H9 (cell line): ENCODE measurements at regions not wholly inside any gene's neighbourhood (a gene's known extent, or its start where the extent isn't known, plus 50 kb on each side); places are given as distances from the start of the nearest gene placed in this dataset.

Experiments
- DNase-seq: peaks from one replicate; pipeline ENCODE4 v3.0.0-alpha.2; 2017
- H2AFZ ChIP-seq: one replicate; pipeline ENCODE4 v1.6.1; 2013; ENCODE audit warnings: mild to moderate bottlenecking, low read length, control low read depth, moderate library complexity
- H2AK5ac ChIP-seq: 2 replicates; pipeline ENCODE4 v1.6.1; 2013; ENCODE audit warnings: low read length, control low read depth, mixed read lengths; ENCODE audit not compliant: insufficient read length
- H2BK120ac ChIP-seq: one replicate; pipeline ENCODE4 v1.6.1; 2013; ENCODE audit warnings: low read depth, mild to moderate bottlenecking, low read length, control low read depth, inconsistent platforms; ENCODE audit not compliant: poor library complexity, severe bottlenecking
- H2BK12ac ChIP-seq: 2 replicates; pipeline ENCODE4 v1.6.1; 2013; ENCODE audit warnings: low read length, control low read depth, mixed read lengths, low read depth; ENCODE audit not compliant: insufficient read length
- H2BK15ac ChIP-seq: 2 replicates; pipeline ENCODE4 v1.6.1; 2013; ENCODE audit warnings: low read depth, low read length, control low read depth
- H2BK20ac ChIP-seq: one replicate; pipeline ENCODE4 v1.6.1; 2013; ENCODE audit warnings: low read depth, mild to moderate bottlenecking, low read length, control low read depth, inconsistent platforms; ENCODE audit not compliant: poor library complexity, severe bottlenecking
- H2BK5ac ChIP-seq: 2 replicates; pipeline ENCODE4 v1.6.1; 2013; ENCODE audit warnings: low read length, control low read depth, mixed read lengths; ENCODE audit not compliant: insufficient read length
- H3K14ac ChIP-seq: 2 replicates; pipeline ENCODE4 v1.6.1; 2013; ENCODE audit warnings: low read length, control low read depth; ENCODE audit not compliant: insufficient read depth
- H3K18ac ChIP-seq: 2 replicates; pipeline ENCODE4 v1.6.1; 2013; ENCODE audit warnings: low read depth, mild to moderate bottlenecking, mixed read lengths, low read length, control low read depth; ENCODE audit not compliant: insufficient read length
- H3K23ac ChIP-seq: 2 replicates; pipeline ENCODE4 v1.6.1; 2013; ENCODE audit warnings: low read length, control low read depth, mixed read lengths, low read depth; ENCODE audit not compliant: insufficient read length
- H3K23me2 ChIP-seq: 2 replicates; pipeline ENCODE4 v1.6.1; 2013; ENCODE audit warnings: low read depth, mild to moderate bottlenecking, mixed read lengths, low read length, control low read depth; ENCODE audit not compliant: insufficient read length, poor library complexity, severe bottlenecking
- H3K27ac ChIP-seq: 2 replicates; pipeline ENCODE4 v1.5.1; 2013; ENCODE audit warnings: low read length, control low read depth, mixed read lengths, low read depth; ENCODE audit not compliant: insufficient read length
- H3K27me3 ChIP-seq: 2 replicates; pipeline ENCODE4 v1.6.1; 2013; ENCODE audit warnings: low read length, control low read depth, inconsistent platforms; ENCODE audit not compliant: insufficient read depth
- H3K4ac ChIP-seq: 2 replicates; pipeline ENCODE4 v1.6.1; 2013; ENCODE audit warnings: low read depth, mild to moderate bottlenecking, control low read depth, inconsistent platforms, low read length, moderate library complexity
- H3K4me1 ChIP-seq: 2 replicates; pipeline ENCODE4 v1.6.1; 2013; ENCODE audit warnings: low read length, control low read depth, inconsistent platforms; ENCODE audit not compliant: insufficient read depth
- H3K4me2 ChIP-seq: 2 replicates; pipeline ENCODE4 v1.6.1; 2013; ENCODE audit warnings: low read length, control low read depth, mixed read lengths; ENCODE audit not compliant: insufficient read length, insufficient read depth
- H3K56ac ChIP-seq: 2 replicates; pipeline ENCODE4 v1.6.1; 2013; ENCODE audit warnings: low read depth, mild to moderate bottlenecking, mixed read lengths, low read length, control low read depth; ENCODE audit not compliant: insufficient read length
- H3K79me1 ChIP-seq: 2 replicates; pipeline ENCODE4 v1.6.1; 2013; ENCODE audit warnings: low read depth, mild to moderate bottlenecking, moderate library complexity, low read length, control low read depth, inconsistent platforms; ENCODE audit not compliant: insufficient read depth, poor library complexity, severe bottlenecking
- H3K79me2 ChIP-seq: 2 replicates; pipeline ENCODE4 v1.6.1; 2013; ENCODE audit warnings: low read length, control low read depth, inconsistent platforms; ENCODE audit not compliant: insufficient read depth
- H3K9ac ChIP-seq: 2 replicates; pipeline ENCODE4 v1.6.1; 2013; ENCODE audit warnings: low read length, control low read depth, mixed read lengths; ENCODE audit not compliant: insufficient read length; ENCODE audit errors: extremely low read depth
- H3K9me3 ChIP-seq: one replicate; pipeline ENCODE4 v1.6.1; 2013; ENCODE audit warnings: low read depth, low read length, inconsistent platforms; ENCODE audit not compliant: control insufficient read depth
- H3T11ph ChIP-seq: one replicate; pipeline ENCODE4 v1.6.1; 2013; ENCODE audit warnings: mild to moderate bottlenecking, low read length, control low read depth, inconsistent platforms
- H4K20me1 ChIP-seq: one replicate; pipeline ENCODE4 v1.6.1; 2013; ENCODE audit not compliant: control insufficient read depth, insufficient read length, insufficient read depth
- H4K5ac ChIP-seq: 2 replicates; pipeline ENCODE4 v1.6.1; 2013; ENCODE audit warnings: low read depth, mild to moderate bottlenecking, mixed read lengths, low read length, control low read depth; ENCODE audit not compliant: insufficient read length
- H4K8ac ChIP-seq: replicated peaks from 2 replicates; pipeline ENCODE4 v1.6.1; 2013; ENCODE audit warnings: low read length, control low read depth, mixed read lengths, low read depth; ENCODE audit not compliant: insufficient read length
- H4K91ac ChIP-seq: 2 replicates; pipeline ENCODE4 v1.6.1; 2013; ENCODE audit warnings: low read depth, mild to moderate bottlenecking, moderate library complexity, mixed read lengths, low read length, control low read depth; ENCODE audit not compliant: insufficient read length
- H3K27ac Mint-ChIP-seq, 3 experiments: 2 replicates in 2 of 3; 3 replicates in 1 of 3; pipeline ENCODE4 v1.8.0; 2020 to 2021; ENCODE audit warnings: mixed read lengths in 3 of 3, mild to moderate bottlenecking in 1 of 3, moderate library complexity in 1 of 3
- H3K27me3 Mint-ChIP-seq: 2 replicates; pipeline ENCODE4 v1.8.0; 2021; ENCODE audit warnings: low read depth, mild to moderate bottlenecking, moderate library complexity, mixed read lengths
- H3K36me3 Mint-ChIP-seq, 3 experiments: 2 replicates in 2 of 3; 3 replicates in 1 of 3; pipeline ENCODE4 v1.8.0; 2020 to 2021; ENCODE audit warnings: low read depth in 3 of 3, mixed read lengths in 3 of 3; ENCODE audit not compliant: insufficient read depth in 1 of 3
- H3K4me1 Mint-ChIP-seq, 2 experiments: 2 replicates each; pipeline ENCODE4 v1.8.0; 2020; ENCODE audit warnings: mixed read lengths in 2 of 2
- H3K4me3 Mint-ChIP-seq, 2 experiments: 2 replicates in 1 of 2; 3 replicates in 1 of 2; pipeline ENCODE4 v1.8.0; 2020 to 2021; ENCODE audit warnings: mild to moderate bottlenecking in 2 of 2, mixed read lengths in 2 of 2, moderate library complexity in 1 of 2
- H3K9me3 Mint-ChIP-seq, 2 experiments: 2 replicates in 1 of 2; 3 replicates in 1 of 2; pipeline ENCODE4 v1.8.0; 2020; ENCODE audit warnings: mild to moderate bottlenecking in 2 of 2, mixed read lengths in 2 of 2, moderate library complexity in 1 of 2
- WGBS: extraction: QIAGEN DNeasy Blood & Tissue Kit; methylation state at CpG from one replicate; pipeline ENCODE4 v1.1.7; 2013; ENCODE audit warnings: missing lambda C conversion rate, low lambda C conversion rate, mixed read lengths; ENCODE audit not compliant: insufficient read length; ENCODE audit errors: extremely low coverage; 5-methylcytosine and 5-hydroxymethylcytosine counted together
- TF ChIP-seq, protein P1 (sequence below): fragments of 200-600 bp; sonication (generic); conservative IDR thresholded peaks from 3 replicates; pipeline ENCODE4 v1.8.0; 2021; ENCODE audit warnings: antibody characterized with exemption, mild to moderate bottlenecking

DNA sequence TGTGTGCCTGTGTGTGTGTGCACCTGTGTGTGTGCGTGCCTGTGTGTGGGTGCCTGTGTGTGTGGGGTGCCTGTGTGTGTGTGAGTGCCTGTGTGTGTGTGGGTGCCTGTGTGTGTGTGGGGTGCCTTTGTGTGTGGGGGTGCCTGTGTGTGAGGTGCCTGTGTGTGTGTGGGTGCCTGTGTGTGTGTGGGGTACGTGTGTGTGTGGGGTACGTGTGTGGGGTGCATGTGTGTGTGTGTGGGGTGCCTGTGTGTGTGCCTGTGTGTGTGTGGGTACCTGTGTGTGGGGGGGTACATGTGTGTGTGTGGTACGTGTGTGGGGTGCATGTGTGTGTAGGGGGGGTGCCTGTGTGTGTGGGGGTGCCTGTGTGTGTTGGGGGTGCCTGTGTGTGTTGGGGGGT, 73.4 kb upstream of the HGFAC start:
- Histone ChIP-seq H4K8ac (no peak overlapping the region), H3K9ac (no peak overlapping the region), H2AFZ (no peak overlapping the region), H3K4me2 (no peak overlapping the region), H3K9me3 (no peaks in the 10 kb centered on the region), H3K27me3 (no peaks in the 10 kb centered on the region; the same call in 1 of the 2 replicates), H2BK5ac (no peak overlapping the region), H4K20me1 (no peaks in the 10 kb centered on the region), H3K79me1 (no peaks in the 10 kb centered on the region), H2BK20ac (no peak overlapping the region), H2BK120ac (no peak overlapping the region), H2AK5ac (no peak overlapping the region), H2BK15ac (no peak overlapping the region), H3K27ac (no peak overlapping the region), H3K79me2 (no peaks in the 10 kb centered on the region), H3K23ac (no peak overlapping the region), H3K23me2 (peaks cover 3% of the 10 kb centered on the region), H4K5ac (no peak overlapping the region), H3T11ph (no peak overlapping the region), H3K18ac (peak overlapping the region; percentile 21), H3K4me1 (peaks cover 8% of the 10 kb centered on the region; the same call in 1 of the 2 replicates), H3K4ac (no peak overlapping the region), H3K14ac (no peak overlapping the region; the same call in 1 of the 2 replicates), H3K56ac (no peak overlapping the region), H2BK12ac (no peak overlapping the region), H4K91ac (no peak overlapping the region)
- Mint-ChIP-seq H3K9me3 (0 out of 5 replicates have a peak, but pooled peaks cover 0 to 4% of the 10 kb centered on the region in 2 experiments), H3K36me3 (peaks cover 0 to 2% (median 0%) of the 10 kb centered on the region in 3 experiments; a peak in 3 of 7 replicates), H3K27me3 (peaks cover 17% of the 10 kb centered on the region), H3K27ac (no peak overlapping the region; a peak in 1 of 7 replicates), H3K4me1 (peaks cover 44 to 55% of the 10 kb centered on the region in 2 experiments), H3K4me3 (peak overlapping the region in 1 of 2 experiments; percentile 46; a peak in 2 of 5 replicates)
- no peak for DNase-seq
- TF ChIP-seq, protein P1, sequence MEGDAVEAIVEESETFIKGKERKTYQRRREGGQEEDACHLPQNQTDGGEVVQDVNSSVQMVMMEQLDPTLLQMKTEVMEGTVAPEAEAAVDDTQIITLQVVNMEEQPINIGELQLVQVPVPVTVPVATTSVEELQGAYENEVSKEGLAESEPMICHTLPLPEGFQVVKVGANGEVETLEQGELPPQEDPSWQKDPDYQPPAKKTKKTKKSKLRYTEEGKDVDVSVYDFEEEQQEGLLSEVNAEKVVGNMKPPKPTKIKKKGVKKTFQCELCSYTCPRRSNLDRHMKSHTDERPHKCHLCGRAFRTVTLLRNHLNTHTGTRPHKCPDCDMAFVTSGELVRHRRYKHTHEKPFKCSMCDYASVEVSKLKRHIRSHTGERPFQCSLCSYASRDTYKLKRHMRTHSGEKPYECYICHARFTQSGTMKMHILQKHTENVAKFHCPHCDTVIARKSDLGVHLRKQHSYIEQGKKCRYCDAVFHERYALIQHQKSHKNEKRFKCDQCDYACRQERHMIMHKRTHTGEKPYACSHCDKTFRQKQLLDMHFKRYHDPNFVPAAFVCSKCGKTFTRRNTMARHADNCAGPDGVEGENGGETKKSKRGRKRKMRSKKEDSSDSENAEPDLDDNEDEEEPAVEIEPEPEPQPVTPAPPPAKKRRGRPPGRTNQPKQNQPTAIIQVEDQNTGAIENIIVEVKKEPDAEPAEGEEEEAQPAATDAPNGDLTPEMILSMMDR: no peak
- no CpG with 5 or more reads among the region's 4 CpGs for WGBS
